ENCODE measurements at regions not wholly inside any gene's neighbourhood (a gene's known extent, or its start where the extent isn't known, plus 50 kb on each side); places are given as distances from the start of the nearest gene placed in this dataset.
"Not testable (repeated sequence)": the region's sequence is repeated elsewhere in the genome, so short reads cannot be mapped to it uniquely, and the experiment has no call there.

GRCh38 chr6:16039892-16040627 lies 88.8 kb upstream of the MYLIP start:
- DNase-seq, result not testable (repeated sequence)

DNA sequence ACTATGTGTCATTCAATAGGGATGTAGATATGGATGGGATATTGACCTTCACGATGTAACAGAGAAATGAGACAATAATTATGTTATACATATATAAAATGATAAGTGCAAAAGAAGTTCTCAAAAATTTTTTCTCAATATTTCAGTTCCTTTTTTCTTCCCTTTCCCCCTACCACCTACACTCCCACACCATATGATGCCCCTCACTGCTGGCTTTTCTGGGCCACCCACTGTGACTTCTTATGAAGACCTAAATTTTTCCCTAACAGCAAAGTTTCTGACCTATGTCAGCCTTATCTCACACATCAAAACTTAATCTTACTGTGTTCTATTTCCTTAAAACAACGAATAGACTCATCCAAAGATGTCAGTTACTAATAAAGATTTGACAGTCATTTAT lies 89.9 kb upstream of the MYLIP start:
- no peak for DNase-seq

- no peak for DNase-seq
Observed at GRCh38 chr6:16035488-16036080, 93.3 kb upstream of the MYLIP start.

DNA sequence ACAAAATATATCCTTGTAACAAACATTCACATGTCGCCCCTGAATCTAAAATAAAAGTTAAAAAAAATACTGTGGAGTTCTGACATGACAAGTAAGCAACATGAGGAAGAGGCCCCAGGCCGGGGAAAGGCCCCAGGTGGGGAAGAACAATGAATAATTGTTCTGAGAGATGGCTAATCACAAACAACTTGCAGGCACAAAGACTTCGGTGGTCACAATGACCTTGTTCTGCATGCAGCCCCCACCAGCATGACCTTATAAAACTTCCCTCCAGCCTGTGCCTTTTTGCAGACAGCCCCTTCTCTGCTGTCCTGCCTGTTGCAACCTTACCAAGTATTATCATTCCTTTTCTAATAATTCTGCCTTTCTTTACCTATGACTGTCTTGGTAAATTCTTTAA lies 95.7 kb upstream of the MYLIP start:
- no peak for DNase-seq

DNA sequence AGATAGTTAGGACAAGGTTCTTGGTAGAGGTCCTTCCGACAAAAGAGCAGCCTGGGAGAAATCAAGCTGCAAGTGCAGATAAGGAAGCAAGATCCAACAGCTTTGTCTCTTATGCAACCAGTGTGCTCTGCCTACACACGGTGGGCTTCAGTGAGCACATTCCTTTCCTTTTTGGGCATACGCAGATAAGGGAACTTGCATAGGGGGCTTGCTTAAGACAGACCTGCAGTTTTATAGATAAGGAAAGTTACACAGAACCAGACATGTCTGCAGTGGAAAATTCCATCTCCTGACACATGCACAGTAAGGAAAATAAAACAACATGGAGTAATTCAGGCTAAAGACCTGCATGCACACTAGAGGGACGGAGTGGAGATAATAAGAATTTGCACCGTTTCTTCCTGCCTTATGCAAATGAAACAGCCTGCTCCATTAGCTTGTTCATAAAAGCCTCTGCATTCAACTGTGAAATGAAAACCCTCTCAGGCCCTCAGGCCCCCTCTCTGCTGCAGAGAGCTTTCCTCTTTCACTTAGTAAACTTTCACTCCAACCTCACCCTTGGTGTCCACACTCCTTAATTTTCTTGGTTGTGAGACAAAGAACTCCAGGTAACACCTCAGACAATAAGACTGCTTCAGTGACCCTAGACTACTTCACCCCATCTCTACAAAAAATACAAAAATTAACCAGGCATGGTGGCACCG lies 97.5 kb upstream of the MYLIP start:
- DNase-seq, result no peak

DNA sequence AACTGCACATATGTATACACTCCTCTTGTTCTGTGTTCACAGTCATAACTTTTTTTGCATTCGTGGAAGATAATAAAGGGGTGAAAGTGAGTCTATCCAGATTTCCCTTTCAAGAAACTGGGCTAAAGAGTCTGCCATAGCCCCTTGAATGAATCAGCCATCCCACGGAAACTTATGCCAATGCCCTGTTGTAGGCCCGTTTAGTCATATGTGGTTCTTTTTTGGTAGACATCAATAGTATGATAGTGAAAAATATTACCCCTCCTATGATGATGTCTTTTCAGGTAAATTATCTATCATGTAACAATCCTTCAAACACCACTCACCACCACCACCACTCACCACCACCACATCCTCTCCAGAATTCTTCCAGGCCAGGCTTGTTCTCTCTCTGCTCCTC lies 99.9 kb upstream of the MYLIP start:
- no peak for DNase-seq

DNA sequence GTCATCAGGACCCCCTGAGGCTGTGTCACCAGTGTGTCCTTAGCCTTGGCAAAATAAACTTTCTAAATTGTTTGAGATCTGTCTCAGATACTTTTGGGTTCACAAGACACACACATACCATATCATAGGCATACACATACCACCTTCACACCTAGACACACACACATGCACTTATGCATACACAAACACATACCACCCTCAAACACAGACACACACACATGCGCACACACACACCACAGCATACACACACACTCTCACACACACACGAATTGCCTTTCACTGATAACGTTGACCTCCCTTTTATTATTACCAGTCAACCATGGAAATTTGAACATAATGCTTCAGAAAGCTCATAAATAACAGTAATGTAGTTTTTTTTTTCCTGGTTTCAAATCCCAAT lies 108.6 kb upstream of the MYLIP start:
- no peak for DNase-seq

DNA sequence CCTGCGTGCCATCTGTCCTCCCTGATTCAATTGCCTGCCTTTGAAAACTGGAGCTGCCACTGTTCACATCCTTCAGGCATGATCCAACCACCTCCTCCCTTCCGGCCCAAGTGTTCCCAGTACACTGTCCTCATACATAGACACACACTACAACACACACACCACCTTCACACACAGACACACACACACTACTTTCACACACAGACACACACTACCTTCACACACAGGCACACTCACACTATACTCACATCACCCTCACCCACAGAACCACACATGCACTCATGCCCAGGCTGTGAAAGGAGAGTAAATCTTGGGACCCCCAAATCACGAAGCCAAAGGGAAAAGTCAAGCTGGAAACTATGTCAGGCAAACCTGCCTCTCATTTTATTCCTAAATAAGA lies 109.4 kb upstream of the MYLIP start:
- DNase-seq, result no peak

DNA sequence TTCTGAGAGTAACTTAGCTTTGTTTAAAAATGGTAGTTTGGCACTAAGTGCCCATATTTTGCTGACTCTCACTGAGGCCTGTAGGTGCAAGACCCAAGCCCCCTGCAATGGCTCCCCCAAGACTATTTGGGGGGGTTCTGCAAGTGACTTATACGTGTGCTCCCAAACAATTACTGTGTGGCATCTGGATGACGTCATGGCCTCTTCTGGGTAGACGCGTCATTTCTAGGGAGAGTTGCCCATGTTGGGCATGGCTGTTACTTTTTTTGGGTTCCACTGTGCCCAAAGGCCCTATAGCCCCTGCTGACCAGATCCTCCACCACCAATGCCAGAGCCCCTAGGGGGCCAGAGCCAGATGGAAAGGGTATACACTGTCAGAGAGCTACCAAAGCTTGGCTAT lies 110.3 kb upstream of the MYLIP start:
- no peak for DNase-seq

DNA sequence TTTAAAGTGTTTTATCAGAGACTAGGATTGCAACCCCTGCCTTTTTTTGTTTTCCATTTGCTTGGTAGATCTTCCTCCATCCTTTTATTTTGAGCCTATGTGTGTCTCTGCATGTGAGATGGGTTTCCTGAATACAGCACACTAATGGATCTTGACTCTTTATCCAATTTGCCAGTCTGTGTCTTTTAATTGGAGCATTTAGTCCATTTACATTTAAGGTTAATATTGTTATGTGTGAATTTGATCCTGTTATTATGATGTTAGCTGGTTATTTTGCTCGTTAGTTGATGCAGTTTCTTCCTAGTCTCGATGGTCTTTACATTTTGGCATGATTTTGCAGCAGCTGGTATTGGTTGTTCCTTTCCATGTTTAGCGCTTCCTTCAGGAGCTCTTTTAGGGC lies 114.6 kb upstream of the MYLIP start:
- not testable (repeated sequence) for DNase-seq

DNA sequence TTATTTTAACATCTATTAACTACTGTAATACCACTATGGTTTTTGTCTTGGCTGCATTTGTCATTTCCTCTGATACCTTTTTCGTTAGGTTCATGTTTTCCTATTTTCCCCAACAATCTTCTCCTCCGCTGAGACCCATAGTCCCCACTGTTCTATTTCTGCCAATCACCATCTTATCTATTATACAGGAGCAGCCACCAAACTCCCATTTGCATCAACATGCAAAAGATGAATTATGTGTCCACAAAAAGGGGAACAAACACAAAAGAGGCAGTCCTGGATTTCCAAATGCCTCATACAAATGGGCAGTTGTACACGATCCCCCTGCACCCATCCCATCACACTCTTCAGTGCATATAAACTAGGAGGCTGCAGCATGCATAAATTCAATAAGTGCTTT lies 121.7 kb upstream of the MYLIP start:
- DNase-seq, result no peak

- no peak for DNase-seq
Observed at GRCh38 chr6:16006681-16007080, 122.2 kb upstream of the MYLIP start.

- no peak for DNase-seq
Observed at GRCh38 chr6:16004934-16005679, 123.8 kb upstream of the MYLIP start.

DNA sequence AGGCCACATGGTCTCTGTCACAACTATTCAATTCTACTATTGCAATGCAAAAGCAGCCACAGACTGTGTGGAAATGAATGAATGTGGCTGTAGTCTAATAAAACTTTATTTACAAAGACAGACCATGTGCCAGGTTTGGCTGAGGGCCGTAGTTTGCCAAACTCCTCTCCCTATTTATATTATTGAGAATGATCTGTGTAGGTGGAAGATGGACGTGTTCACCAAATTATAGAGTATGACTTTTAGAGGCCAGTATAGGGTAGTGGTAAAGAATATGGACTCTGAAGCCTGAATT lies 125.7 kb upstream of the MYLIP start:
- DNase-seq, result no peak

GRCh38 chr6:16002332-16003196 lies 126.3 kb upstream of the MYLIP start:
- no peak for DNase-seq

DNA sequence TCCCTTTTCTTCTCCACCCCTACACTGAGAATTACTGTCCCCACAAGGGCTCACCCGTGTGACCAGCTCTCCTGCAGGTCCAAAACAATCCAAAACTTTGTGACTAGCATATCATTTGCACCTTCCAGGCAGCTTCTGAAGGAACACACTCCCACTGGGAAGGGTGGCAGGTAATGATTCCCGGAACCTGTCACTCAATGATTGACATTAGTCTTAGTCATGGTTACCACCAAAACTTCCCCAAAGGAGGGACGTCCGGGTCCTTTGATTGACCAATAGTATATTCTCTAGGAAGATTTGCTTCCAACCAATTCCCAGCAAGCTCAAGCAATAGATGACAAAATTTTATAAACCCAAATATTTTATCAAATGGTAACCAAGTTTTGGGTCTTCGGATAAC lies 127.7 kb upstream of the MYLIP start:
- DNase-seq, result no peak

GRCh38 chr6:15999201-15999600 lies 129.7 kb upstream of the MYLIP start:
- DNase-seq, result no peak

GRCh38 chr6:15997586-15998388 lies 131.1 kb upstream of the MYLIP start:
- no peak for DNase-seq

GRCh38 chr6:15996030-15996429 lies 132.9 kb upstream of the MYLIP start:
- no peak for DNase-seq

GRCh38 chr6:15995493-15995892 lies 133.4 kb upstream of the MYLIP start:
- DNase-seq, result no peak

- DNase-seq, result no peak
Observed at GRCh38 chr6:15994814-15995459, 133.9 kb upstream of the MYLIP start.
